ENCODE measurements at regions not wholly inside any gene's neighbourhood (a gene's known extent, or its start where the extent isn't known, plus 50 kb on each side); places are given as distances from the start of the nearest gene placed in this dataset.

DNA sequence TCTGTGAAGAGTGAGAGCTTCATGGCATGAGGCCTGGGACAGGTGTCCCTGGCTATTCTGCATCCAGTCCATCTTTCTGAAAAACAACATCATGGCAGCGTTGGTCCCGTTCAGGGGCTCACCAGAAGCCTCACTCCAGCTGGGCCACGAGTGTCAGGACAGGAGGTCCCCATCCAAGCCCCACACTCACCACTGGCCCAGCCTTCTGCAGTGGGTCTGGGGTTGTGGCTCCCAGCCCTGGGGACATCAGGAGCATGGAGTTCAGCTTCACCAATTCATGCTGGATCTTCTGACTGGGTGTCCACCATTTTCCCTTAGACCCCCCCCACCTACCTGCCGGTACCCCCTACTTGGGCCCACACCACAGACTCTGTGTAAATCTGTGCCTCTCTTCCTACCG lies 400.3 kb downstream of the BRD1 start:
- no peak overlapping the region for H3K4me3 ChIP-seq (ENCODE audit: low read depth, low read length)
- TF ChIP-seq, protein P1, sequence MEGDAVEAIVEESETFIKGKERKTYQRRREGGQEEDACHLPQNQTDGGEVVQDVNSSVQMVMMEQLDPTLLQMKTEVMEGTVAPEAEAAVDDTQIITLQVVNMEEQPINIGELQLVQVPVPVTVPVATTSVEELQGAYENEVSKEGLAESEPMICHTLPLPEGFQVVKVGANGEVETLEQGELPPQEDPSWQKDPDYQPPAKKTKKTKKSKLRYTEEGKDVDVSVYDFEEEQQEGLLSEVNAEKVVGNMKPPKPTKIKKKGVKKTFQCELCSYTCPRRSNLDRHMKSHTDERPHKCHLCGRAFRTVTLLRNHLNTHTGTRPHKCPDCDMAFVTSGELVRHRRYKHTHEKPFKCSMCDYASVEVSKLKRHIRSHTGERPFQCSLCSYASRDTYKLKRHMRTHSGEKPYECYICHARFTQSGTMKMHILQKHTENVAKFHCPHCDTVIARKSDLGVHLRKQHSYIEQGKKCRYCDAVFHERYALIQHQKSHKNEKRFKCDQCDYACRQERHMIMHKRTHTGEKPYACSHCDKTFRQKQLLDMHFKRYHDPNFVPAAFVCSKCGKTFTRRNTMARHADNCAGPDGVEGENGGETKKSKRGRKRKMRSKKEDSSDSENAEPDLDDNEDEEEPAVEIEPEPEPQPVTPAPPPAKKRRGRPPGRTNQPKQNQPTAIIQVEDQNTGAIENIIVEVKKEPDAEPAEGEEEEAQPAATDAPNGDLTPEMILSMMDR (IDR thresholded peaks at IDR 0.05; ENCODE audit: low read depth, low read length, missing control alignments), result no peak
- DNase-seq (ENCODE audit: low read depth), result no peak

GRCh38 chr22:49426618-49427266 lies 400.9 kb downstream of the BRD1 start:
- no peak for DNase-seq (ENCODE audit: low read depth)
- no peak overlapping the region for H3K4me3 ChIP-seq (ENCODE audit: low read depth, low read length)
- TF ChIP-seq, protein P1 (IDR thresholded peaks at IDR 0.05; ENCODE audit: low read depth, low read length, missing control alignments), result no peak

- TF ChIP-seq, protein P1 (IDR thresholded peaks at IDR 0.05; ENCODE audit: low read depth, low read length, missing control alignments), result no peak
- DNase-seq (ENCODE audit: low read depth), result no peak
- no peak overlapping the region for H3K4me3 ChIP-seq (ENCODE audit: low read depth, low read length)
Measured at GRCh38 chr22:49426098-49426497, 401.6 kb downstream of the BRD1 start.

- H3K4me3 ChIP-seq (ENCODE audit: low read depth, low read length), result no peak overlapping the region
- TF ChIP-seq, protein P1 (IDR thresholded peaks at IDR 0.05; ENCODE audit: low read depth, low read length, missing control alignments), result no peak
- no peak for DNase-seq (ENCODE audit: low read depth)
Measured at GRCh38 chr22:49425356-49425755, 402.3 kb downstream of the BRD1 start.

GRCh38 chr22:49424893-49425270 lies 402.8 kb downstream of the BRD1 start:
- no peak for DNase-seq (ENCODE audit: low read depth)
- no peak overlapping the region for H3K4me3 ChIP-seq (ENCODE audit: low read depth, low read length)
- TF ChIP-seq, protein P1 (IDR thresholded peaks at IDR 0.05; ENCODE audit: low read depth, low read length, missing control alignments), result no peak

GRCh38 chr22:49423125-49423650 lies 404.5 kb downstream of the BRD1 start:
- DNase-seq (ENCODE audit: low read depth), result no peak
- TF ChIP-seq, protein P1 (IDR thresholded peaks at IDR 0.05; ENCODE audit: low read depth, low read length, missing control alignments), result no peak
- H3K4me3 ChIP-seq (ENCODE audit: low read depth, low read length), result no peak overlapping the region

GRCh38 chr22:49422701-49423100 lies 405.0 kb downstream of the BRD1 start:
- no peak overlapping the region for H3K4me3 ChIP-seq (ENCODE audit: low read depth, low read length)
- TF ChIP-seq, protein P1 (IDR thresholded peaks at IDR 0.05; ENCODE audit: low read depth, low read length, missing control alignments), result no peak
- no peak for DNase-seq (ENCODE audit: low read depth)
